SKM-1 (cell line): ENCODE measurements at regions not wholly inside any gene's neighbourhood (a gene's known extent, or its start where the extent isn't known, plus 50 kb on each side); places are given as distances from the start of the nearest gene placed in this dataset.
"Not testable (repeated sequence)": the region's sequence is repeated elsewhere in the genome, so short reads cannot be mapped to it uniquely, and the experiment has no call there.

Source experiments
- DNase-seq: peaks from one replicate; lab custom pipeline; 2025; ENCODE audit not compliant: unreplicated experiment; lab: John Stamatoyannopoulos, UW

DNA sequence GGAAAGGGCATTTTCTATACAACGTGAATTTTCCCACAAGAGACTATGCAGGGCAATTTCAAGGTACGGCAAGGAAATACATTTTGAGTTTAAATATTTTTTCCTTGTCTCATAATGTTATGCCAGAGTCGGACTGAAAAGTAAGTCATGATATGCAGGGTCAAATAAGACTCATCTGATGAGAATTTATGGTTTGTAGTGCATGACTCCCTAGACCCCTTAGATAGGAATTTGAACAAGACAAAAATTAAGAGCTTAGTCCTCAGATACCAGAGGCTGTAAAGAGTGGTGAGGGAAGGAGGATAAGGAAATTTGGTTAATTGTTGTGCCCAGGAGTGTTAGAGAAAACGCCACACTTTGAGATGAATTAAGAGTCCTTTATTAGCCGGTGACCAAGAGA lies 616.6 kb downstream of the XPNPEP1 start:
- DNase-seq, result no peak

DNA sequence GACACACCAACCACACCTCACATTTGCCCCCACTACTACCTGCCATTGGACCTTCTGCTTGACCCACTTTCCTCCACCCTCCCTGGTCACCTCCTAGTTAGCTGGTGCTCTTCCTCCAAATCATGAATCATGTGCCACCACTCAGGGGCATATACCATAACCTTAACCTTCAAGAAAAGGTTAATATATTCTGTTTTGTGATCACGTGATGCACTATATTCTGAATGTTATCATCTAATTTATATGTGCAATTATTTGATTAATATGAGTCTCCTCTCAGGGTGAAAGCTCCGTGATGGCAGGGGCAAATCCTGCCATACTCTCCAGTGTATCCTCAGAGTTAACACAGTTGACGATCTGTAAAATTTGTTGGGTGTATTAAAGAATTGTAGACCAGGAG lies 635.5 kb downstream of the XPNPEP1 start:
- DNase-seq, result no peak

DNA sequence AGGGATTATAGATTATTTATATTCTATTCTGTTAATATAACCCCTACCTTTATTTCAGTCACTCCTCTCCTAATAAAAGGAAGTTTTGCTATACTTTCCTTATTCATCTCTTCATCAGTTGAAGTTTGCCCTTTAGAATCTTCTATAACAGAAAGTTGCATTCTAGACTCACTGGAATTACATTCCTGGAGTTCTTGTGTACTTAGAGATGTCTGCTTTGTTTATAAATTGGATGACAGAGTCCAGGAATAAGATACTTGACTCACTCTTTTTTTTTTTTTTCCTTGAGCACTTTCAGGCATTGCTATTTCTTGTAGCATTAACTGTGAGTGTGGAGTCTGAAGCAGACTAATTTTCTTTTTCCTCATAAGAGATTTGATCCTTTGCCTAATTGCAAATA lies 640.8 kb downstream of the XPNPEP1 start:
- no peak for DNase-seq

- DNase-seq, result no peak
Observed at GRCh38 chr10:109281347-109281746, 642.0 kb downstream of the XPNPEP1 start.

DNA sequence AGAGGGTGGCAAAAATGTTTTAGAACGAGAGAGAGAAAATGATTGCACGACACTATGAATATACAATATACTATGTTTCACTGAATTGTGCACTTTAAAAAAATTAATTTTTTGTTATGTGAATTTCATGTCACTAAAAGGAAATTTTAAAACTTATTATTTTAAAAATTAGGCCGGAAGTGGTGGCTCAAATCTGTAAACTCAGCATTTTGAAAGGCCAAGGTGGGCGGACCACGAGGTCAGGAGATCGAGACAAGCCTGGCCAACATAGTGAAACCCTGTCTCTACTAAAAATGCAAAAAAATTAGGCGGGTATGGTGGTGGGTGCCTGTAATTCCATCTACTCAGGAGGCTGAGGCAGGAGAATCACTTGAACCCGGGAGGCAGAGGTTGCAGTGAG lies 642.5 kb downstream of the XPNPEP1 start:
- DNase-seq, result no peak

DNA sequence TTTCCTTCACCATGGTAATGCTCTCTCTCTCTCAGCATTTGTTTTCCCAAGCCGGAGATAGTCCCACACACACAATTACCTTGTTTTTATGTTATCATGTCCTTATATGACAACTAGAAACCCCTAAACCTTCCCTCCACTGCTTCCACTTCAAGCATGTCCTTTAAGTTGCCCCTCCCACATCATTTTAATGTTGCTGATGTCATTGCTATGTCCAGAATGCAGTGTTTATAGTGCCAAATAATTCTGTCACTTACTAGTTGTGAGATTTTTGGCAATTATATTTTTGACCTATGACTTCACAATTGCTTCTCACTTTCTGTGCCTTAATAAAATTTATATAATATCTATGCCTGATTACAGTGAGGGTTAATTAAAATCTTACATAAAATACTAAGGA lies 645.9 kb downstream of the XPNPEP1 start:
- DNase-seq, result no peak

GRCh38 chr10:109275960-109276359 lies 647.4 kb downstream of the XPNPEP1 start:
- no peak for DNase-seq

DNA sequence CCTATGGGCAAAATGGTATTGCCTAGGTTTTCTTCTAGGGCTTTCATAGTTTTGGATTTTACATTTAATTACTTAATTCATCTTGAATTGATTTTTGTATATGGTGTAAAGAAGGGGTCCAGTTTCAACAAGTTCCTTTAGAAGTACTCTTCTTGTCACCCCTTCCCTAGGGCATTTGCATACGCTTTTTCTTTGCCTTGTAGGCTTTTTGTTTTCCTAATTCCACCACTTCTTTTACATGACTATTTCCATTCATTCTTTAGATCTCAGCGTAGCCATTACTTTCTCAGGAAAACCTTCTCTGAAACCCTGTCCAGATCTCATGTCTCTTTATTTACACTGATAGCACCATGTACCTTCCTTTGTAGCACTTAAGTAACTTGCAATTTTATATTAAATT lies 648.6 kb downstream of the XPNPEP1 start:
- DNase-seq, result no peak

- DNase-seq, result no peak
Observed at GRCh38 chr10:109270173-109270572, 653.1 kb downstream of the XPNPEP1 start.

DNA sequence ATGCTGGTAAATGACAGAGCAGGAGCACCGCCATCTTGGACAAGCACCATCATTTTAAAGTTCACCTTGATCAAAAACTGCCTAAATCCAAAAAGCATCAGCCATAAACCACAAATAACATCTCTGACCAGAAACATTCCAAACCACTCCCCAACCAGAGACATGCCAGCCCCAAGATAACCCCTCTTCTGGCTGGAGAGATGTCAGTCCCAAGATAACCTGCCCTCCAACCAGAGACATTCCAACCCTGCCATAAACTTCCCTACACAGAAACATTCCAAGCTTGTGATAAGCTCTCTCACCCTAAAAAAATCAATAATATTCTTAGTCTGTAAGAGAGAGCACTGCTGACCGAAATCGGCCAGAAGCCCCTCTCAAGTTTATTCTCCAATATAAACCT lies 659.3 kb downstream of the XPNPEP1 start:
- no peak for DNase-seq

DNA sequence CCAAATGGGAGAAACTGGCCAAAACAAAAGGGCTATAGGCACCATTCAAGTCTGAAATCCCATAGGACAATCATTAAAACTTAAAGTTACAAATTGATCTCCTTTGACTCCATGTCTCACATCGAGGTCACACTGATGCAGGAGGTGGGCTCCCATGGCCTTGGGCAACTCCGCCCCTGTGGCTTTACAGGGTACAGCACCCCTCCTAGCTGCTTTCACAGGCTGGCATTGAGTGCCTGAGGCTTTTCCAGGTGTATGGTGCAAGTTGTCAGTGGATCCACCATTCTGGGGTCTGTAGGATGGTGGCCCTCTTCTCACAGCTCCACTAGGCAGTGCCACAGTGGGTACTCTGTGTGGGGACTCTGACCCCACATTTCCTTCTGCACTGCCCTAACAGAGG lies 662.1 kb downstream of the XPNPEP1 start:
- DNase-seq, result no peak

- no peak for DNase-seq
Observed at GRCh38 chr10:109259293-109259692, 664.0 kb downstream of the XPNPEP1 start.

DNA sequence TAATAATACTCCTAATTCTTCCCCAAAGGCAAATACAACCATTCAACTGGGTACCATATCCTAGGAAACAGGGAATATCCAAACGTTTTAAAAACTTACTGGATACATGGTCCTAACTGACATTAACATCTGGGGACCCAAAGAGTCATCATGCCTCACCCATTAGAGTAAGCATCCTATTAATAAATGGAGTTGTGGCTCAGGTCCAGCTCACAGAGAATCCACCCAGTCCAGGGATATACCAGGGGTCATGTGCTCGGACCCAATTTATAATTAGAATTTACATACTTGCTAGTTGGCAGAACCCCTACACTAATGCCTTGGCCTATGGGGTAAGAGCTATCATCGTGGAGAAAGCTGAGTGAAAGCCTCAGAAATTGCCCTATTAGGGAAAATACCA lies 670.0 kb downstream of the XPNPEP1 start:
- DNase-seq, result no peak

DNA sequence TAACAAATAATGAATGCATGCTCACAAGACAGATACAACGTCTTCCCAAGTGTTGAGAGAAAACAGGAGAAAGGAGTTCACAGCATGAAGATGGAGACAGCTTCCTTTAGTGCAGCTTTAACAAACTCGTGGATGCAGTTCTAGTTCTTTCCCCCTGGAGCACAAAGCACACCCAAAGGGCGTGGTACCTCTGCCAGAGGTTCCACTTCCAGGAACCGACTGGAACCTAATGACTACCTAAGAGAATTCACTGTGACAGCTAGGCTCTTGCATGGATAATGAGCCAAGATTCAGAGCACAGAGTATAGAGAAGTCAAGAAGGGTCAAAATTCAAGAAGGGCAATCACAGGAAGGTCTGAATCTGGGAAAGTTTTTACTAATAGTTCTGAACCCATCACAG lies 673.2 kb downstream of the XPNPEP1 start:
- no peak for DNase-seq

- DNase-seq, result no peak
Observed at GRCh38 chr10:109247814-109248213, 675.5 kb downstream of the XPNPEP1 start.

- no peak for DNase-seq
Observed at GRCh38 chr10:109245821-109246220, 677.5 kb downstream of the XPNPEP1 start.

GRCh38 chr10:109239371-109239770 lies 683.9 kb downstream of the XPNPEP1 start:
- no peak for DNase-seq

GRCh38 chr10:109237682-109238081 lies 685.6 kb downstream of the XPNPEP1 start:
- DNase-seq, result no peak

DNA sequence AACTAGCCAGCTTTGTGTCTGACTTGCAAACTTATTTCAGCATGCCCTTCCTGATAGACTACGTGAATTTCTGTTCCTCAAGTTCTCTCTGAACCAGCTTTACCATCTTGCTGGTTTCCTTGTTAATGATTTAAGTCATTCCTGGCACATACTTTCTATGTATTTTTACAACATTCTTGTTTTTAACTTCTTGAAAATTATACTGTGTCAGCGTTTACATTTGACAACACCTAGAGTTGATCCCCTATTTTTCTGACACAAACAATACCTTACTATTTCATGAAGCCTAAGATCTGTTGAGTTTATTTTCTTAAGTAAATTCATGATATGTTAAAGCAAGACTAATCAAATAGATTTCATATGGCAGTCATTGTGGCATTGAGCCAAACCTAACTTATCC lies 686.3 kb downstream of the XPNPEP1 start:
- no peak for DNase-seq

DNA sequence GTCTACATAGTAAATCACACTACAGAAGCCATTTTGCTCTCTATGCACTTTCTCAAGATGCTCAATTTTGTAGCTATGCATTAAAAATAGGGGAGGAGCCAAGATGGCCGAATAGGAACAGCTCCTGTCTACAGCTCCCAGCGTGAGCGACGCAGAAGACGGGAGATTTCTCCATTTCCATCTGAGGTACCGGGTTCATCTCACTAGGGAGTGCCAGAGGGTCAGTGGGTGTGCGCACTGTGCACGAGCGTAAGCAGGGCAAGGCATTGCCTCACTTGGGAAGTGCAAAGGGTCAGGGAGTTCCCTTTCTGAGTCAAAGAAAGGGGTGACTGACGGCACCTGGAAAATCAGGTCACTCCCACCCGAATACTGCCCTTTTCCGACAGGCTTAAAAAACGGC lies 699.8 kb downstream of the XPNPEP1 start:
- not testable (repeated sequence) for DNase-seq

DNA sequence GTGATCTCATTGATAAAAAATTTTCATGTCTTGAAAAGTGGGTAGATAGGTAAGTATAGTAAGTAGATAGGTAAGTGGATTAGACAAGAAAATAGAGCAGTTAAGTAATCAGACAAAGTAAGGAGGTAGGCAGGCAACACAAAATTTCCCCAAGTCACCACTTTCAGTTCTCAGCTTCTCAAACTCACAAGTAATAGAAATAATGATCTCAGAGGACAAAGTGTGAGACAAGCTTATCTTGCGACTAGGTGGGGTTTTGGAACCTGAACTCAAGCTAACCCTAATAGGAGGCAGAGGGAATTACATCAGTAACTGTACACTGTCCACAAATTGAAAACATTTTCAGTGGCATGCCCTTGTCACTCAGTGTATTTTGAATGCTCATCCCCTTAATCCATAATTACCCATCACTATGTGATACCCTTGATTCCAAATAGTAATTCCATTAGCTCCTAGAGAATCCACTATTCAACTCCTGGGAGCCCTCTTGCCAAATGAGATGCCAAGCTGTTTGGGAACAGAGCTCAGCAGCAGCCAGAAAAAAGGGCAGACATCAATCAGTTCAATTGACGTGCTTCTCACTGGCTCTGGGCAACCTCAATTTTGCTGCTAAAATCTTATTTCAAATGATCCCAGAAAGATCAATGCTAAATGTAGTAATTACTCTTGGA lies 703.2 kb downstream of the XPNPEP1 start:
- no peak for DNase-seq

DNA sequence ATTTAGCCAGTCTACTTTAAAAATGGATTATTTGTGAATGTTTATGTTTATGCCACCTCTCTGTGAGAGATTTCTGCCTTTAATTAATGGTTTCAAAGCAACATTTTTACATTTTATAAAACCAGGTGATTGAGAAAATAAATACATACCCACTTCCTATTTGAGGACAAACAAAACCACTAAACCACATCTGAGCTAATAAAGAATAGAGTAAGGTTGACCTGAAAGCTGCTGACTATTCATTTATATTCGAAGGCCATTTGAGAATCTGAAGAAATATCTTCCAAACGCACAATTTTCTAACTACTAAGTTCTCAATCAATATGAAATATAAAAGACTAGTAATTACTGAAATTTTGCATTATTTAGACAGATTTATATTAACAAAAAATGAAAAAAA lies 705.1 kb downstream of the XPNPEP1 start:
- no peak for DNase-seq

DNA sequence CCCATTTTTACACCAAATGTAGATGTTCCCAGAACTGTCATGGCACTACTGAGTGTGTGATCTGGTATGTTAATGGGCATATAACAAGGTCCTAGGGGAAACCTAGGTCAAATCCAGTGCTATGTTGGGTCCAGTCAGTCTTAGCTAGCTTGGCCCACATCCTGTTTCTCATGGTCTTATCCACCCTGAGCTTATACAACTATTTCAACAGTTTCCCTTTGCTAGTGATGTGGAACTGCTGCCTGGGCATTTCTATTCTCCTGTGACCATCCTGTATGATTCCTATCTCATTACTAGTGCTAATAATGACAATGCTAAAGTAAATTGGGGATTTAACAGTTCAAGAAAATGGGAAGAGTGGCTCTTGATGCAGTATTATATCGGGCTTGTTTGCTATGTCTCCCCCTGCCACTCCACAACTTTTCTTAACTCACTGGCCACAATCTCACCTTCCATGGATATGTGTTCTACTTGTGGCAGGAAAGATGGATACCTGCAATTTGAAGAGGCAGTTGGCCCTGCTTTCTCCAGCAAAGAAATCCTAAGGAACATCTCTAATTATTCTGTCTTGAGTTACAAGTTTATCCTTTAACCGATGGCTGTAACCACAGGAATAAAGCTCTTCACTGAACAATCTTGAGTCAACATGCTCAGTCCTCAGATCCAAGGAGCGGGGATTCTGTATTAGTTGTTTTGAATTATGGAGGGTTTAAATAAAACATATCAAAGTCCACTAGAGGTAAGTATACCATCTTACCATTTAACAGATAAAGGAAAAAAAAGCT lies 707.8 kb downstream of the XPNPEP1 start:
- no peak for DNase-seq
